Frontal cortex (tissue), 3 donors: ENCODE measurements at regions not wholly inside any gene's neighbourhood (a gene's known extent, or its start where the extent isn't known, plus 50 kb on each side); places are given as distances from the start of the nearest gene placed in this dataset.
"Not testable (repeated sequence)": the region's sequence is repeated elsewhere in the genome, so short reads cannot be mapped to it uniquely, and the experiment has no call there.

Source experiments
- DNase-seq, 2 donors: peaks; one replicate each; pipeline ENCODE4 v3.0.0; 2012; ENCODE audit warnings: low spot score in 2 of 2
- FAIRE-seq: peaks from 2 replicates; lab custom pipeline; 2012; peaks lifted over from hg19 to GRCh38; lab: Jason Lieb, UNC
- donor health status: control.
- donor health status: control.
- donor health status: control.

DNA sequence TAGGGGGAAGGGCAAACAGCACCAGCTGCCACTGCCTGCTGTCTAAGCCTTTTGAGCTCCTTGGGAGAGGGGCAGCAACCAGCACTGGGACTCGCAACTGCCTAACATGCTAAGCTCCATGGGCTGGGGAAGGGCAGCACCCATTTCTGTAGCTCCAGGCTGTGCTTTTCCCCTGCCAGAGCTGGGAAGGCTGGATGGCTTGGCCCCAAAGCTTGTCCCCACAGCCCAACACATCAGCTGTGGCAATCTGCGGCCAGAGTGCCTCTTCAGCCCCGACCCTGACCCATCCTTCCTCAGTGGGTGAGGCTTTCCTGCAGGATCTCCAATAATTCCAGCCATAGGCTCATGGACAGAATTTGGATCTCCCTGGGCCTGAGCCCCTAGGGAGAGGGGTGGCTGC lies 551.3 kb downstream of the TMEM135 start:
- no peak for FAIRE-seq
- DNase-seq = no peak

DNA sequence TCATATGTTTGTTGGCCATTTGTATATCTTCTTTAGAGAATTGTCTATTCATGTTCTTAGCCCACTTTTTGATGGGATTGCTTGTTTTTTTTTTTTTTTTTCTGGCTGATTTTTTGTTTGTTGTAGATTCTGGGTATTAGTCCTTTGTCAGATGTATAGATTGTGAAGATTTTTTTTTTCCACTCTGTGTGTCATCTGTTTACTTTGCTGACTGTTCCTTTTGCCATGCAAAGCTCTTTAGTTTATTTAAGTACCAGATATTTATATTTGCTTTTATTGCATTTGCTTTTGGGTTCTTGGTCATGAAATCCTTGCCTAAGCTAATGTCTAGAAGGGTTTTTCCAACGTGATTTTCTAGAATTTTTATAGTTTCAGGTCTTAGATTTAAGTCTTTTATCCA lies 547.9 kb downstream of the TMEM135 start:
- DNase-seq, FAIRE-seq: not testable (repeated sequence)

DNA sequence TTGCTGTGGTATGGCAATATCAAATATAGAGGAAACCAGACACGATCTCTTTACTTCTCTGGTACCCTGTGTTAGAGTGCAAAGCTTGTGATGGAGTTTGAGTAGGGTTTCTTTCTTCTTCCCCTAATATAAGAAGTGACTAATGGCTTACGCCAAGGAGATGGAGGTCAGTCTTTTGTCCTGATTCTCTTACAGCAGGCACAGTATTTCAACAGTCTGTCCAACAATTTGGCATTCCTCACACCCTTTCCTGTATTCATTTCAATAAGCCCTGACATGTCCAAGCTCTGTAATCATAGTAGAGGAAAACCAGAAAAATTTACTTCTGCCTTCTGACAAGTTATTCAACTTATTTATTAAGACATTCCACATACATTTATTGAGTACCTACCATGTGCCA lies 546.2 kb downstream of the TMEM135 start:
- no peak for DNase-seq

DNA sequence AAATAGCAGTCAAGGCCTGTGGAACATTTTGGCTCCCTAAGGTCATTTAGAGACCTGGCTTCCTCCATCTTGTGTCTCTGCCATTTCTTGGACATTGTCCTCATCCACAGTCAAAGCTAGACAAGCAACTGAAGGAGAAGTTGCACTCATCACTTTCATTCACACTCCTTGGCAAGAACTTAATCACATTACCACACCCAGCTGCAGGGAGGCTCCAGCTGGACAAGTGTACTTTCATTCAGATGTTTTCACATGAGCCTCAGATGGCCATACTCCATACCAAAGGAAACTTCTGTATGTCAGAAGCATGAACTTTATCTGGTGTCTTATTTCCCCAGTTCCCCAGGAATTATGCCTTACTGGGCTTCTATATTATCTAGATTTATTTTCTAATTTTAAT lies 537.4 kb downstream of the TMEM135 start:
- FAIRE-seq = no peak

More for the DNA sequence above, 546.2 kb downstream of the TMEM135 start:
- FAIRE-seq = no peak

DNA sequence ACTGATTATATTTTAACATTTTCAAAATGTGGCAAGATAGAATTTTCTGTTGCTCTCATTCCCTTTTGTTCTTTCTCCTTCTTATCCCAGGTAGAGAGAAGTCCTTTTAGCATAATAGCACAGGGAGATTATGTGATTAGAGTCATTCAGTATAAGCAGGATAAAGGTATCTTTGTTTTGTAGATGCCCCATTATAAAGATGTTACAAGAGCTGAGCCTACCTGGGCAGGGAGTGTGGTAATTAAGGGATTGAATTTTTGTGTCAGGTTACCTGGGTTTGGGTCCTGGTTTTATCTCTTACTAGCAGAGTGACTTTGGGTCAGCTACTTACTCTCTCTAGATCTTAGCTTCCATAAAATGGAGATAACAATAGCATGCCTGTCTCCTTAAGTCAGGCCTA lies 536.5 kb downstream of the TMEM135 start:
- DNase-seq (no peak), FAIRE-seq (no peak)

More for the DNA sequence above, 537.4 kb downstream of the TMEM135 start:
- DNase-seq = no peak

DNA sequence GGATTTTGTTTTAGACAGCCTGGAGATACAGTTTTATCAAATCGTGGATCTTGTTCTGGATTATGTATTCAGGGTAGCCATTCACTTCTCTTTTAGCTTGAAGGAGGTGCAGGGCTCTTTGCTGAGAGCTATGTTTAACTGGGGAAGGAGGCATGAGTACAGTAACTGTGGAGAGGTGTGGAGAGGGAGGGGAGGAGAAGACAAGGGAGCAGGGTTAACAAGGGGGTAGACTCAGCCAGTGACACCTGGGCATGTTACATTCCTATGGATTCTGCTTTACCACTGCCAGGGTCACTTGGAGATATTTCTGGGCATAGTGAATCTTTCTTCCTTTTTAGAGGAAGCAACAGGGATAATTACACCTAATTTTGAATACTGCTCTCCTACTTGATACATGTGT lies 536.0 kb downstream of the TMEM135 start:
- DNase-seq (no peak), FAIRE-seq (no peak)

DNA sequence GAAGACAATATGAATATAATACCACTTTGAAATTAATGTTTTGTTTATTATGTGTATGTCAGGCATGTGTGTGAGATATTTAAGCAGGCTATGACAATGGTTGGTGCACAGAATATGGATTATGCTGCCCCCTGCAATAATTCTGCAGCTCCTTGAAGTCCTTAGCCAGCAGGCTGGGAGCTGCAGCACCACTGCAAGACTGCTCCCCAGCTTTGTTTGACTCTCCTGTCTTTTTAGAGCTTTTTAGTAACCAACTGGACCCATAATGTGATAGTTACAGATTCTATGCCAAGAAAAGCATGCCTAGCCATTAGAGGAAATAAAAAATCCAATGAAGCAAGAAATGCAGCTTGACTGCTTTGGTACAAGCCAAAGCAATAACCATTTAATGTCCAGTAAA lies 535.1 kb downstream of the TMEM135 start:
- FAIRE-seq (no peak), DNase-seq (no peak)

DNA sequence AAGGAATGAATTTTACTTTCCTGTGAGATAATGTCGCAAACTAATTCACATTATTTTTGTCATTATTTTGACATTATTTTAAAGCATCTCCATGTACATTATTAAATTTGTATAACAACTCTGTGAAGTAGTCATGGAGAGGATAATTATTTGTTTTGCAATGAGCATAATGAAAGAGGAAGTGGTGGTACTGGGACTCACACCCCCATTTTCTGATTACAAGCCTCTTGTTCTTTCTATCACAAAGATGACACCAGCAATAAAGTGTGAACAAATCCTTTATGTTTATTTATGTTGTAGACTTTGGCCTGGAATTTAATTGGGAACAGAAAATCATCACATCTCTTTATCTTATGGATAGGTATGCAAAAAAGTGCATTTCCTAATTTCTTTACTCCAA lies 522.6 kb downstream of the TMEM135 start:
- FAIRE-seq (no peak), DNase-seq (no peak)

DNA sequence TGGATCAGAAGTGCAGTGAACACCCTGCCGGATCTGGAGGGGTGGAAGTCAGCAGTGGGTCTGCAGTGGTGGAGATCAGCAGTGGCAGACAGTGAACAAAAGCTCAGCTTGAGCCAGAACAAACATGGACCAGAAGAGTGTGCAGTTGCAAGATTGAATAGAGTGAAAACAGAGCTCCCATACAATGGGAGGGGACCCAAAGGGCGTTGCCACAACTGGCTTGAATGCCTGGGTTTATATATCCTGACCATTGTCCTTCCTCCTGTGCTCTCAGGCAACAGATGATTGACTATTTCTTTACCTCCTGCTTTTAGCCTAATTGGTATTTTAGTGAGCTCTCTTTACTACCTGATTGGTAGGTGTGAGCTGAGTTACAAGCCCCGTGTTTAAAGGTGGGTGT lies 522.1 kb downstream of the TMEM135 start:
- DNase-seq, FAIRE-seq: not testable (repeated sequence)

DNA sequence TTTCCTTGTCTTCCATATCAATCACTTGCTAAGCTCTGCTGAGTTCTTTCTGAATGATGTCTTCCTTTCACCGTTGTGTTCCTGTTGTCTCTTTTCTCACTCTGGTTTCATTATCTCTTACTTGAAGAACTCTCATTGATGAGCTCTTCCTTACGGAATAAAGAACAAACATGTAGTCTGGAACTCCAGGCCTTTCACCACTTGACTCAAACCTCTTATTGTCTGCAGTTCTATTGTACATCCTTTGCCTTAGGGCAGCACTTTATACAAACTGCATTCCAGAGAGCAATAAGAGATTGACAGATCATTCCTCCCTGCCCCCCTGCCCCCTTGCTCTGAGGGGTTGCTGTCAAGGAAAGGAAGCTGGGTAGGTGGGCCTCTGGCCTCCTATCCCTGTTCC lies 517.4 kb downstream of the TMEM135 start:
- no peak for DNase-seq

DNA sequence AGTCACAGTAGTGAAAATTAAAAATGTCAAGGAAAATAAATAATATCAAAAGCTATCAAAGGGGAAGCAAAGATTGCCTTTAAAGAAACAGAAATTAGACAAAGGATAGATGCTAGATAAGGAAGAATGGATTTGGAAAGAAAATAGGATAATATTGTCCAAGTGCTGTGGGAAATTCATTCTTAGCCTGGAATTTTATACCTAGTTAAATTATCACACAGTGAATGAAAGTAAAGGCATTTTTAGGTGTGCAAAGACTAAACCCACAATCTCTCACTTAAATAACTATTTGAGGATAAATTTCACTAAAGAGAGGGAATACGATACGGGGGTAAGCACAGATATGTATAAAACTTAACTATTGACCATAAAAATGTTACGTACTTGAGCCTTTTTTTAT lies 511.1 kb downstream of the TMEM135 start:
- DNase-seq = no peak
- FAIRE-seq = no peak

More for the DNA sequence above, 517.4 kb downstream of the TMEM135 start:
- FAIRE-seq = no peak

DNA sequence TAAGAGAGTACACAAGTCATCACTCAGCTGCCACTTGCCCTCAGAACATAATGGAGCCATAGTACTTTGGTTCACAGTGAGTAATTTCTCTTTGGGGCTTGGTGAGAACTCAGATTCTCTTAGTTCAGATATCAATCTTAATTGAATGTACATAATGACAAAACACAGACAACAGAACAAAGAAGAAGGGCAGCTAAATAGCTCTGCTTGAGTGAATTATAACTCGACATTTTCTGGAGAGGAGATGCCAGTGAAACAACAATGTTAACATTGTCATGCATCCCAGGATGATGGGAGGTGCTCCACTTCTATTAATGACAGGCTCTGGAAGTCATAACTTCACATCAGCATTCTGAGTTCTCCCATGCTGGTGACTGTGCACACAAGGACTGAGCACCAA lies 508.1 kb downstream of the TMEM135 start:
- DNase-seq (no peak), FAIRE-seq (no peak)

DNA sequence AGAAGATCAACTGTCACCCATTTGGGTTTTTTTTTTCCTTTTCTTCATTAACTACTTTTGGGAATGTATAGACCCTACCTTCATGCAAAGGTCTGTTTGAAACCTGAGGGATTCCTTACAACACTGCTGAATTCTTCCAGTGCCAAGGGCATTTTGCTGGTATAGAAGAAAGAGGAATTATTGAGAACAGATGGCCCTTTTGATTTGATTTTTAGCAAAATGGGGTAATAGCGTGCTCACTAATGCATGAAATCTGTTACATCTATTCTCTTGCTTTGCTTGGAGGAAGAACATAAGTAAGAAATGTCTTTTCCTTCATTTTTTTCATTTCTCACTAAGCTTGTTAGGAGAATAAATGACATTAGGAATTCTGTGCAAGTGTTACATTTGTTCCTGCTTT lies 501.9 kb downstream of the TMEM135 start:
- DNase-seq = no peak

DNA sequence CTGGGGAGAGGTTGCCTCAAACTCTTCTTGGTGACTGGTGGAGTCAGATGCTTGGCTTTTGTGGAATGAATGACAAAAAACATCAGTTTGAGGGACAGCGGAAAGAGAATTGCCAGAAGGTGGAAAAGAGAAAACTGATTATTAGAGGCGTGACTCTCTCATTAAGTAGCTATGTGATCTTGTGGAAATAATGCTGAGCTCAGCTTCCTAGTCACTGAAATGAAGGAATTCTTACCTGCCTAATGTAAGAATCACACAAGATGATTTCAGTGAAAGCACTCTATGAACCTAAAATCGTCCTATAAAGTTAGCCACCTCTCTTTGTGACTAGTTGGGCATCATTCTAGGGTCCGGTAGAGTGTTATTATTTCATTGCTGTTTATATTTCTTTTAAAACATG lies 498.8 kb downstream of the TMEM135 start:
- DNase-seq = no peak
- no peak for FAIRE-seq

More for the DNA sequence above, 501.9 kb downstream of the TMEM135 start:
- FAIRE-seq = no peak

DNA sequence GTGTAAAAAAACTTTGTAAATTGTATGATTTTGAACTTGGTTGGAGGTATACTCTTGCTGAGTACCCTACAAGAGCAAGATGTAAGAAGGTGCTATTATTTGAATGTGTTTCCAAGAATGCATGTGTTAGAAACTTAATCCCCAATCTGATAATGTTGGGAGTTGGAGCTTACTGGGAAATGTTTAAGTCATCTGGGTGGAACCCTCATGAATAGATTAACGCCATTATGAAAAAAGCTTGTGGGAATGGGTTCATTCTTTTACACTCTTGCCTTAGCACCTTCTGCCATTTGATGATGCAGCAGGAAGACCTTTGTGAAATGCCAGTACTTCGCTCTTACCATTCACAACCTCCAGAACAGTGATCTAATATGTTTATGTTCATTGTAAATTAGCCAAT lies 498.3 kb downstream of the TMEM135 start:
- DNase-seq (no peak), FAIRE-seq (no peak)

DNA sequence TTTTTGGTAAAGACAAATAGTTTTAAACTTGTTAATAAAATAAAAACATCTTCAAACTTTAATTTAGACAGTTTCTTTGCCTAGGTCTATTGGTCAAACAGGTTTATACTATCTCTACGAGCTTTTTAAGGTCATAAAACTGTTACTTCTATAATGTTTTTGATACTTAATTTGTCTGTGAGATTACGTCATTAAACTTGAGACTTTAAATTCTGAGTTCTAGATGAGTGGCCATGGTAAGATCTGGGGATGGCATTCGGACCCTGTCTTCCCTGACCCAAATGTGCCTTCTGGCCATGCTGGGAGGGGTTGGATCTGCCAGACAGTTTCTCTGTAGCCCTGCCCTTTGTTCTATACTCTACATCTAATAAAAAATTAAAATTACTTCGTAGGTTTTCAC lies 497.8 kb downstream of the TMEM135 start:
- DNase-seq = no peak
- FAIRE-seq = no peak

DNA sequence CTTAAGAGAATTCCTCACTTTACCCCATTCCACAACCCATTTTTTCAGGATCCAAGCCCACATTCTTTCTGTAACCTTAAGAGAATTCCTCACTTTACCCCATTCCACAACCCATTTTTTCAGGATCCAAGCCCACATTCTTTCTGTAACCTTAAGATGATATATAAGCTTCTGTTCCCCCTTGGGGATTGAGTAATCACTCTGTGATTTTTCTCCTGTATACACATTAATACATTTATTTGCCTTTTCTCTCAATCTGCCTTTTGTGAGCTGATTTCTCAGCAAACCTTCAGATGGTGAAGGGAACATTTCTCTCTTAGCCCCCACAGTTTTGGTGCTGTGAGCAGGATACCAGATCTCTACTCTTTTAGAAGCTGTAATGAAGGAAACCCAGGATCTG lies 494.1 kb downstream of the TMEM135 start:
- not testable (repeated sequence) for FAIRE-seq, DNase-seq

DNA sequence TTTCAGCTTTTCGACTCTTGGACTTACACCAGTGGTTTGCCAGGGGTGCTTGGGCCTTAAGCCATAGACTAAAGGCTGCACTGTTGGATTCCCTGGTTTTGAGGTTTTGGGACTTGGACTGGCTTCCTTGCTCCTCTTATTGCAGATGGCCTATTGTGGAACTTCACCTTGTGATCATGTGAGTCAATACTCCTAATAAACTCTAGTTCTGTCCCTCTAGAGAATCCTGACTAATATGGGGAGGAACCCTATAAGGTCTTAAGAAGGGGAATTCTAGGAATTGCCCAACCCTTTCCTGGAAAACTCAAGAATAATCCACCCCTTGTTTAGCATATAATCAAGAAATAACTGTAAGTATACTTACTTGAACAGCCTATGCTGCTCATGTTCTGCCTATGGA lies 491.8 kb downstream of the TMEM135 start:
- DNase-seq (no peak), FAIRE-seq (no peak)

DNA sequence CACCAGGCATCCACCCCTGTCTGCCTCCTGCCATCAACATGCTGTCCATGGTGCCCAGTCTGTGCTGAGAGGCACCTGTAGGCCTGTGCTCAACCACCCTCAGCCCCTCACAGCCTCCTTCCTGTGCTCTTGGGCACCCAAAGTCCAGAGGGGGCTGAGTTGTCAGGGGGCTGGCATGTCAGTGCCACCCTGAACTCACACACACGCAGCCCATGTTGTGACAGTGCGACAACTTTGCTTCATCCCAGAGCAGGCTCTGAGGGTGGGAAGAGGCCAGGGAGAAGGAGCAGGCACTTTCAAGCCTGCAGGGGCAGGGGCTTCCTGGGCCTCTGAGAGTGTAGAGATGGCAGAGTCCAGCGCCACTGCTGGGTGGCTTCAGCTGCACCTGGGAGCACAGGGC lies 491.0 kb downstream of the TMEM135 start:
- FAIRE-seq = no peak
- no peak for DNase-seq

DNA sequence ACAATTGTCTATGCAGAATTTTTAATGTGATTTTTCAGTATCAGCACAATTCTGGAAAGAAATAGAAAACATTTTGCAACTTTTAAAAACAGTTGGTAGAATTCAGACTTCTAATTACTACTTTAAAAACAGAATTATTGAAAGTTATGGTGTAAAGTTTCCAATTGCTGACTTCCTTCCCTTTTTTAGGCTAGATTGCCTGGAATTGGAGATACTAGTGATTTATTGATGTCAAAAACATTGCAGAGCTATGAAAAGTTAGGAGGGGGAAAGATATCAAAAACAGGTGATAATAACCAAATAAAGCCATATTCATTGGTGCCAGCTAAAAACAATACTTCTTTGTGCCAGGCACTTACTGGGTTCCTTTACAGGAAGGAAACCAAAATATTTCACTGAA lies 485.5 kb downstream of the TMEM135 start:
- FAIRE-seq = no peak

DNA sequence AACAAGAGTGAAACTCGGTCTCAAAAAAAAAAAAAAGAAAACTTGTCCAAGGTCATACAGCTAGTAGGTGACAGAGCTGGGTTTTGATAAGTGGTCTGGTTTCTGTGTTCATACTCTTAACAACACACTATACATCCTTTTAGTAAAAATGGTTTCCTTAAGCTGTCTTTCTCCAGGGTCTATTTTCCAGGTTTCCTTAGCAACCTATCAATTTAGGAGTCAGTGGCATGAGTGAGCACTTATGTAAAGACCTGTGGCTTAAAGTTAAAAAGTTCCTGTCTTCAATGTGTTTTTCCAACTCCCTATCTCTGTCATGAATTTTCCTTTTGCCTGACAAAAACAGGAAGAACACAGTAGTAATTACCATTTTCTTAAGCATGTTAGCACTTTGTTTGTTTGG lies 480.5 kb downstream of the TMEM135 start:
- DNase-seq (no peak), FAIRE-seq (no peak)

More for the DNA sequence above, 485.5 kb downstream of the TMEM135 start:
- DNase-seq = no peak

DNA sequence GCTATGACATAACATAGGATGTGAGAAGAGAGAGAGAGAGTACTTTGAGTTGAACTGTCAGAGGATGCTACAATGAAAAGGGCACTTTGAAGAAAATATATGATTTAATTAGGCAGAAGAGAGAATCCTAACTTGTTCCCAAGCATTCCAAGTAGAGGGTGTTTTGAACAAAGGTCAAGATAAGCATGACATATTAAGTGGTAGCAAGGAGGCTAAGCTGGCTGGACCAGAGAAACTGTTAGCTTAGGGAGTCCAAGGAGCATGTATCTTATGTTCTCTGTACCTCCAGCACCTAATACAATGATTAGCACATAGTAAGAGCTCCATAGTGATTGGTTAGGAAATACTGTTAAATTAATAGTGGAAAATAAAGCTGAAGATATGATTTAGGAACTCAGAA lies 479.6 kb downstream of the TMEM135 start:
- FAIRE-seq = no peak

DNA sequence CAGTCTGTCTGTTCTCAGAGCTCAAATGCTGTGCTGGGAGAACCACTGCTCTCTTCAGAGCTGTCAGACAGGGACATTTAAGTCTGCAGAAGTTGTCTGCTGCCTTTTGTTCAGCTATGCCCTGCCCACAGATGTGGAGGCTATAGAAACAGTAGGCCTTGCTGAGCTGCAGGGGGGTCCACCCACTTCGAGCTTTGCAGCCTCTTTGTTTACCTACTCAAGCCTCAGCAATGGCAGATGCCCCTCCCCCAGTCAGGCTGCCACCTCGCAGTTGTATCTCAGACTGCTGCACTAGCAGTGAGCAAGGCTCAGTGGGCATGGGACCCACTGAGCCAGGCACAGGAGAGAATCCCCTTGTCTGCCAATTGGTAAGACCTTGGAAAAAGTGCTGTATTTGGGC lies 470.0 kb downstream of the TMEM135 start:
- not testable (repeated sequence) for DNase-seq, FAIRE-seq

More for the DNA sequence above, 479.6 kb downstream of the TMEM135 start:
- DNase-seq = no peak
